Loucy (cell line): ENCODE measurements at regions not wholly inside any gene's neighbourhood (a gene's known extent, or its start where the extent isn't known, plus 50 kb on each side); places are given as distances from the start of the nearest gene placed in this dataset.

ENCODE experiments used
- EZH2phosphoT487 ChIP-seq: fragments of 200-600 bp; IDR thresholded peaks from 2 replicates; pipeline ENCODE4 v1.6.1; 2018; ENCODE audit warnings: antibody characterized with exemption, mild to moderate bottlenecking, moderate library complexity, borderline replicate concordance
- TF ChIP-seq, protein P1 (sequence below): fragments of 200-600 bp; sonication (generic); conservative IDR thresholded peaks from 2 replicates; pipeline ENCODE4 v1.5.1; 2014; ENCODE audit warnings: mild to moderate bottlenecking, antibody characterized with exemption, low read length

- TF ChIP-seq, protein P1, sequence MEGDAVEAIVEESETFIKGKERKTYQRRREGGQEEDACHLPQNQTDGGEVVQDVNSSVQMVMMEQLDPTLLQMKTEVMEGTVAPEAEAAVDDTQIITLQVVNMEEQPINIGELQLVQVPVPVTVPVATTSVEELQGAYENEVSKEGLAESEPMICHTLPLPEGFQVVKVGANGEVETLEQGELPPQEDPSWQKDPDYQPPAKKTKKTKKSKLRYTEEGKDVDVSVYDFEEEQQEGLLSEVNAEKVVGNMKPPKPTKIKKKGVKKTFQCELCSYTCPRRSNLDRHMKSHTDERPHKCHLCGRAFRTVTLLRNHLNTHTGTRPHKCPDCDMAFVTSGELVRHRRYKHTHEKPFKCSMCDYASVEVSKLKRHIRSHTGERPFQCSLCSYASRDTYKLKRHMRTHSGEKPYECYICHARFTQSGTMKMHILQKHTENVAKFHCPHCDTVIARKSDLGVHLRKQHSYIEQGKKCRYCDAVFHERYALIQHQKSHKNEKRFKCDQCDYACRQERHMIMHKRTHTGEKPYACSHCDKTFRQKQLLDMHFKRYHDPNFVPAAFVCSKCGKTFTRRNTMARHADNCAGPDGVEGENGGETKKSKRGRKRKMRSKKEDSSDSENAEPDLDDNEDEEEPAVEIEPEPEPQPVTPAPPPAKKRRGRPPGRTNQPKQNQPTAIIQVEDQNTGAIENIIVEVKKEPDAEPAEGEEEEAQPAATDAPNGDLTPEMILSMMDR: no peak
- TF ChIP-seq EZH2phosphoT487: no peak
These were observed 53.9 kb upstream of the PLPP4 start for GRCh38 chr10:120403109-120403508.
